ENCODE measurements at regions not wholly inside any gene's neighbourhood (a gene's known extent, or its start where the extent isn't known, plus 50 kb on each side); places are given as distances from the start of the nearest gene placed in this dataset.
"Not testable (repeated sequence)": the region's sequence is repeated elsewhere in the genome, so short reads cannot be mapped to it uniquely, and the experiment has no call there.

DNA sequence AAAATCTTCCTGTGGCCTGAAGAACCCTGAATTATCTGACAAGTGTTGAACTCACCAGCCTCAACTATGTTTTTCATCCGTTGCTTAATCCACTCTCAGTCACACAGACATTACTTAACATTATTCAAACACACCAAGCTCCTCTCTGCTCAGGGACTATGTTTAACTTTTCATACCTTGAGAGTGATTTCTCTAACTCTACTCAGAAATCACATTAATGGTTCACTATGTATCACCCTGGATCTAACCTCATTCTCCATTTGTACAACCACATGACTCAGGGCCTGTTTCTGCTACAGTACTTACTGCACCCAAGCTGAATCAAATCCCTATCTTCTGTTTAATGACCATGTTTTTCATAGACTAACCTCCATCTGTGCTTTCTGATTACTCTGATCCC, 553.7 kb upstream of the PRR20A start:
- no peak for DNase-seq

DNA sequence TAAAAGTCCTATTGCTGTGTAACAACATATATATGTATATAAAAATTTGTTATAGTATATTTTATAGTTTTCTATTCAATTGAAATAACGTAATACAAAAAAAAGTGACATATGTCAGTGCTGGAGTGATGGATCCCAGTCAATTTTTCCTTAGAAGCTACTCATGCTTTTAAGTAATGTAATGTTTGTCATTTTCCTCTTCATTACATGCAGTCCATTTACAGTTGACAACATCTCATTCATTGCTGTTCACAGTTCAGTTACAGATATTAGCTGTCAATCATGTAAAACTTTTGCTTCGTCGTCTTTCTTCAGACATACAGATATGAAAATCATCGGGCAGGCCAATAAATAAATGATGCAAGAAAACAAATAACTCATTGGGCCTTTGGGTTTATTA, 525.1 kb upstream of the PRR20A start:
- DNase-seq, result no peak

DNA sequence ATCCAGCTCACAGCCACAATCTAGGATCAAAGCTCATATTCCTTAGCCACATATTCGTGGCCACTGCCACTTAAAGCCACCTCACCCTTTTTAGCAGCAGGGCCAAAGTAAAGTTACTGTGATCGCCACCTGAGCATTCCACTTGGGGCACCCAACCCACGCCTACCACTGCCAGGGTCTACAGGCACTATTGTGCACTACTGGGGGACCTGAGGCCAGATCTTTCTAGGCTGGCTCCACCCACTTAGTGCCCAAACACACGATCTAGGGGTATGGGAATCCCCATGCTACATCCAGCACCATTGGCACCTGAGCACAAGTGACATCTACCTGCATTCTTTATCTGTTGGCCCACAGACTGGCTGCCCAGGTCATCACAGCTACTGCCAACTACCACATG, 517.9 kb upstream of the PRR20A start:
- DNase-seq, result no peak

DNA sequence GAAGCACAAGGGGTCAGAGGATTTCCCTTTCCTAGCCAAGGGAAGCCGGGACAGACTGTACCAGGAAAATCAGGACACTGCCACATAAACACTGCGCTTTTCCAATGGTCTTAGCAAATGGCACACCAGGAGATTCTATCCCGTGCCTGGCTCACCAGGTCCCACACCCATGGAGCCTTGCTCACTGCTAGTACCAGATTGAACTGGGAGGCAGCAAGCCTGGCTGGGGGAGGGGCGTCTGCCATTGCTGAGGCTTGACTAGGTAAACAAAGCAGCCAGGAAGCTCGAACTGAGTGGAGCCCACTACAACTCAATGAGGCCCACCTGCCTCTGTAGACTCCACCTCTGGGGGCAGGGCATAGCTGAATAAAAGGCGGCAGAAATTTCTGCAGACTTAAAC, 511.8 kb upstream of the PRR20A start:
- not testable (repeated sequence) for DNase-seq

DNA sequence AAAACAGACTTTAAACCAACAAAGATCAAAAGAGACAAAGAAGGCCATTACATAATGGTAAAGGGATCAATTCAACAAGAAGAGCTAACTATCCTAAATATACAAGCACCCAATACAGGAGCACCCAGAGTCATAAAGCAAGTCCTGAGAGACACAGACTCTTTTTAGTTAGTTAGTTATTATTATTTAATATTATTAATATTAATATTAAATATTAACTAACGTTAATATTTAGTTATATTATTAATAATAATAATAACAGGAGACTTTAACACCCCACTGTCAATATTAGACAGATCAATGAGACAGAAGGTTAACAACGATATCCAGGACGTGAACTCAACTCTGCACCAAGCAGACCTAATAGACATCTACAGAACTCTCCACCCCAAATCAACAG, 509.7 kb upstream of the PRR20A start:
- DNase-seq, result not testable (repeated sequence)

DNA sequence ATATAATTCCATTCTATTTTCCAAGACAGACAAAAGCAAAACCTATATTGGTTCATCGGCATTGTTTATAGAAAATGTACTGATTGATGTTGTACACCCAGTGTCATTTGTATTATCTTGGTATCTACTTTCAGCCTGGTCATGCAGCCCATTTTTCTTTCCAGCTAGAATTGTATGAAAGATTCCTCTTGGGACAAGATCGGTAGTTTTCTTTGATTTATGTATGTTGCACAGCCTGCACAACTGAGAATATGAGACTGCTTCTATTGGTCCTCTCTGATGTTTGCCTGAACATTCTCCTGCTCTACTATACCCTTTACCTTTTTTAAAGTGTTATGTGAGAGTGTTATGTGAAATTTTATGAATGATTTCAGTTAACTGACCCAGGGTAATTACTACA, 487.7 kb upstream of the PRR20A start:
- no peak for DNase-seq

DNA sequence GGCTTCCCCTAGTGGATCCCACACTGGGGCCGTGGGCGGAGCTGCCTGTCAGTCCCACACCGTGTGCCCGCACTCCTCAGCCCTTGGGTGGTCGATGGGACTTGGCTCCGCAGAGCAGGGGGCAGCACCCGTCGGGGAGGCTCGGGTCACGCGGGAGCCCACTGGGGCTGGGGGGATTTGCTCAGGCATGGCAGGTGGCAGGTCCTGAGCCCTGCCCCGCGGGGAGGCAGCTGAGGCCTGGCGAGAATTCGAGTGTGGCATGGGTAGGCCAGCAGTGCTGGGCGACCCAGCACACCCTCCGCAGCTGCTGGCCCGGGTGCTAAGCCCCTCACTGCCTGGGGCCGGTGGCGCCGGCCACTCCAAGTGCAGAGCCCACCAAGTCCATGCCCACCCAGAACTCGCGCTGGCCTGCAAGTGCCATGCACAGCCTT, 481.7 kb upstream of the PRR20A start:
- no peak for DNase-seq

DNA sequence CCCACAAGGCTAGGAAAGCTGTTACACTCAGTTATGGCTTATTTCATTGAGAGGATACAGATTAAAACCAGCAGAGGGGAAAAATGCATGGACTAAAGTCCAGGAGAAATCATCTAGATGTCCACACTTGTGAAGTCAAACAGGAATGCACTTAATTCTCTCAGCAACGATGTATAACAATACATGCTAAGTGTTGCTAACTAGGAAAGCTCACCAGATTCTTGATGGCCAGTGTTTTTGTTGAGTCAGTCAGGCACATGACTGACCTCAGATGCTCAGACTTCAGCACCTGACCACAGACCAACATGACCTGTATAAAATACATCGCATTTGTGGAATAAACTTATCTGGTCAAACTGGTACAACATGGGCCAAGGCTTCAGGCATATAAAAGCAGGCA, 470.2 kb upstream of the PRR20A start:
- DNase-seq, result no peak

DNA sequence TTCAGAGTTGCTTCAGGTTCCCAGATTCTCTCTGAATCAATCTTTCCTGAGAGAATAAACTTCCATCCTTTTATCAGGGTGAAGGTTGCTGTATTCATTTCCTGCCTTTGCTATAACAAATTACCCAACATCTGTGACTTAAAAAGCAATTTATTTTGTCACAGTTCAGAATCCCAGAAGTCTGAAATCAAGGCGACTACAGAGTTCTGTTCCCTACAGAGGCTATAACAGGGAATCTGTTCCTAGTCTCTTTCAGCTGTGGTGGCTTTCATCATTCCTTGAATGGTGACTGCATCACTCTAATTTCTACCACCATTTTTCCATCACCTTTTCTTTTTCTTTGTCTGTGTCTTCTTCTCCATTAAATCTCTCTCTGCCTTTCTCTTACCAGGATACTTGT, 459.3 kb upstream of the PRR20A start:
- DNase-seq, result no peak

DNA sequence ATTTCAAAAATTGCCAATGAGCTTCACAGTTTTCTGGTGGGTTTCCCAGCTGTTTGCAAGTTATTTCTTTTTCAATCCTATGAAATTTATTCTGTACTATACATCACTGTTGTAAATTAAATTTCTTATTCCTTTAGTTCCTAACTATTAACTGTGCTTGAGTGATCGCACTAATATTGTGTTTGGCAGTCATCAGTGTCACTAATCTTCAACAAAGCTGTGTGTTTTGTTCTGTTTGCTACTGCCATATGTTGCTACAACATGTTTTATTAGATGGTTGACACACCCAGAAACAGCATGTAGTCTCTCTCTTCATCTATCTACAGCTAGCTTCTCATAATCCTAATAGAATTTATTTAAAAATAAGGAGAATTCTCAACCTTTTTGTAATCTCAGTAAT, 453.6 kb upstream of the PRR20A start:
- DNase-seq, result no peak

DNA sequence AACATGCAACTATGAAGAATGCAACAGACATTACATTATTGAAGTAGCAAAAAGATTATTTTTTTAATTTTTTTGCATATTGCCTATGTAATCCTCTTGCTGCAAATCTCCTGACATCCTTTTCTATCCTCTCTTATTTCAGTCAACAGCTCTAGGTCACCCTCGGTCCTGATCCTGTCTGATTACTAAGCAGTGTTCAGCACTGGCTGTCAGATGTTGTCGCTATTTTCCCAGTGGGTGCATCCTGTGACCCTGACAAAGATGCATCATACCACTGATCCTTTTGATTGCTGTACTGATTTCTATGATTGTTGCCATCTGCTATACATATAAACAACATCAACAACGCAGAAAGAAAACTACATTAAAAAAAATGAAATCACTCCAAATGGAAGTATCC, 443.7 kb upstream of the PRR20A start:
- DNase-seq, result no peak

DNA sequence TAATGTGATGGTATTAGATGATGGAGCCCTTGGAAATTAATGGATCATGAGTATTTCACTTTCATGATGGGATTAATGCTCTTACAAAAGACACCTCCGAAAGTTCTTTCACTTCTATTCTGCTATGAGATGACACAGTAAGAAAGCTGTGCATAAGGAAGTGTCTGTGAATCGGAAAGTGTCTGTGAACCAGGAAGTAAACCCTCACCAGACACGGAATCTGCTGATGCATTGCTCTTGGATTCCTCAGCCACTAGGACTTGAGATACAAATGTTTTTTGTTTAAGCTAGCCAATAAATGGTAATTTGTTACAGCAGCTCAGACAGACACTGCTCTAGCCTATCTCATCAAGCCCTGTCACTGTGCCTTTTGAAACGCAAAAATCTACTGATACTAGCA, 440.4 kb upstream of the PRR20A start:
- DNase-seq, result no peak

DNA sequence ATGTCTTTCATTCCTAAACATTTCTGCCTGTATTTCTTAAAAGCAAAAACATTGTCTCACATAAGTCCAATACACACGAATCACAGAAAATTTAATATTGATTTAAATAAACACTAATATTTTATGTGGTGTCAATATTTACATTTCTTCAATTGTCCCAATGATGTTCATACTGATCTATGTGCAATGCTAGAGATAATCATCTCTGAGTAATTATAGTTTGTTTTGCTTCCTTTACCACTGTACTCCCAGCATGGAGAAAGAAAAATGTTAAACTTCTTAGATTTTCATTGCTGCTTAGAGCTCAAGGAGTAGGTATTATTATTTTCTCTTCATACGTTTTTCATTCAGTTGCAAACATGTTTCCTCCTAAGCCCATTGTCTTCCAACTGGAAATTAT, 434.2 kb upstream of the PRR20A start:
- no peak for DNase-seq

DNA sequence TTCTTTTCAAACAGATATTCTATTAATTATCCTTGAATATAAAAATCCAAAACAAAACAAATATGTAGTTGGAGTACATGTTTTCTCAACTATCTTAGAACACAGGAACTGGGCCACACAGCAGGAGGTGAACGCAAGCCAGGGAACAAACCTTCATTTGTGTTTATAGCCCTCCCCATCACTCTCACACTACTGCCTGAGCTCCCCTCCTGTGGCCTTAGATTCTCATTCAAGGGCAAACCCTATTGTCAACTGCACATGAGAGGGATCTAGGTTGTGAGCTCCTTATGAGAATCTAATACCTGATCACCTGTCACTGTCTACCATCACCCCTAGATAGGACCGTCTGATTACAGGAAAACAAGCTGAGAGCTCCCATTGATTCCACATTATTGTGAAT, 427.1 kb upstream of the PRR20A start:
- no peak for DNase-seq

DNA sequence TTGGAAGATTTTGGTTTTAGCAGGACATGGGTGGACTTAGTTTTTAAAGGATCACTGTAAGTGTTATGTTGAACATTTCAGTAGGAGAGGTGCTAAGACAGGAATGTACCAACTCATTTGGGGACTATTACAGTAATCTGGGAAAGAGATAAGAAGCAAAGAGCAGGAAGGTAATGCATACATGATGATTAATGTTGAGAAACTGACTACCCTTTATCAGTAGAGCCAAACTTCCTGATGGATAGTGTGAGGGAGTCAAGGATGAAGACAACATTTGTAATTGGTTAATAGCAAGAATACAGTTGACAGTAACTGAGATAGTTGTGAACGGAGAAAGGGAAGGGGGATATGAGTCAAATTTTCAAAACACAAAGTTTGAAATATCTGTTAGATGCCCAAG, 421.9 kb upstream of the PRR20A start:
- DNase-seq, result no peak

DNA sequence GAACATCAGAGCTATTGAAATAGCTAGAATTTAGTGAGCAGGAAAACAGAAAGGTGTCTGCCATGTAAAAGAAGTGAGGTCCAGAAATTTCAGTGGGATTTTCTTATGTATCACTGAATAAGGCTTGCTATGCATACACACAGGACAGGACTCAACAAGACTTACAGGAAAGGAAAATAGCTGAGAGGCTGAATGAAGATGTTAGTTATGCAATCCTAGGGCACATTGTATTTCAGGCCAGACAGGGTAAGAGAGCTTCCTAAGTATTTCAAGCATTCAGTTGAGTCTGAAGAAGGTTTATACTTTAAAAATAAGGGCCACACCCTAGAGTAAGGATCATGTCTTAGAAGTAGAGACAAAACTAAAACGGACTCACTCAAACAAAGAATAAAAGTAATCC, 419.9 kb upstream of the PRR20A start:
- DNase-seq, result no peak

DNA sequence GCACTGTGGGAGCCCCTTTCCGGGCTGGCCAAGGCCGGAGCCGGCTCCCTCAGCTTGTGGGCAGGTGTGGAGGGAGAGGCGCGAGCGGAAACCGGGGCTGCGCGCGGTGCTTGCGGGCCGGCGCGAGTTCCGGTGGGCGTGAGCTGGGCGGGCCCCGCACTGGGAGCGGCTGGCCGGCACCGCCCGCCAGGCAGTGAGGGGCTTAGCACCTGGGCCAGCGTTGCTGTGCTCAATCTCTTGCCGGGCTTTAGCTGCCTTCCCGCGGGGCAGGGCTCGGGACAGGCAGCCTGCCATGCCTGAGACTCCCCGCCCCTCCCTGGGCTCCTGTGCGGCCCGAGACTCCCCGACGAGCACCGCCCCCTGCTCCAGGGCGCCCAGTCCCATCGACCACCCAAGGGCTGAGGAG, 405.2 kb upstream of the PRR20A start:
- DNase-seq, result no peak

DNA sequence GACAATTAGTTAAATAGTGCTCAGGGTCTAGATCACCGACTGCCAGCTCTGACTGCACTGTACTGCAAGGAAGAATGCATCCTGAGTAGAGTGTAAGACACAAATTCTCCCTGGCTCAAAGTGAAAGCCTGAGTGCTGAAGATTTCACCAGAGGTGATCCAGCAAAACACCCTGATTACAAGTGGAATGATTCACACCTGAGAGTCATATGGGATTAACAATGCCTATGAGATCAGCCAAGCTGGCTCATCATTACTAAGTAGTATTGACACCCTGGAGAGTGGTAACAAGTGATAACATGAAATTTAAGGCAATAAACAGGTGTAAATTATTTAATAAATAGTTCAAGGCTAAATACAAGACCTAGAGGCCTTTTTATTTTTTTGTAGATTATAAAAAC, 403.8 kb upstream of the PRR20A start:
- no peak for DNase-seq

DNA sequence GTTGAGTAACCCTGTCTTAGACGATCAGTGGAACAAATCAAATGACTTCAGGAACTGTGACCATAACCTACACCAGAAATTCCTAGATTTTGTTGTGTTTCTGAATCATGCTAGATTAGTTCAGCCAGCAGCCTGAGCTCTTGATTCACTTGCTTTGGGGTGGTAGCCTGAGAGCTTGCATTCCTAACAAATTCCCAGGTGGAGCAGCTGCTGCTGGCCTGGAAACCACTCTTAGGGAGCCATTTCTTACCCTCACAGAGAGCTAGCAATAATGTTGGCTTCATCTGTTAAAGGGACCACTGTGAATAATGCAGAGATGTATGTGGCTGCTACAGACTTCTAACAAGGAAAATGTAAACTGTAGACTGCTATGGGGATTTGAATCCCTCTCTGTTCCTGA, 388.1 kb upstream of the PRR20A start:
- DNase-seq, result no peak

DNA sequence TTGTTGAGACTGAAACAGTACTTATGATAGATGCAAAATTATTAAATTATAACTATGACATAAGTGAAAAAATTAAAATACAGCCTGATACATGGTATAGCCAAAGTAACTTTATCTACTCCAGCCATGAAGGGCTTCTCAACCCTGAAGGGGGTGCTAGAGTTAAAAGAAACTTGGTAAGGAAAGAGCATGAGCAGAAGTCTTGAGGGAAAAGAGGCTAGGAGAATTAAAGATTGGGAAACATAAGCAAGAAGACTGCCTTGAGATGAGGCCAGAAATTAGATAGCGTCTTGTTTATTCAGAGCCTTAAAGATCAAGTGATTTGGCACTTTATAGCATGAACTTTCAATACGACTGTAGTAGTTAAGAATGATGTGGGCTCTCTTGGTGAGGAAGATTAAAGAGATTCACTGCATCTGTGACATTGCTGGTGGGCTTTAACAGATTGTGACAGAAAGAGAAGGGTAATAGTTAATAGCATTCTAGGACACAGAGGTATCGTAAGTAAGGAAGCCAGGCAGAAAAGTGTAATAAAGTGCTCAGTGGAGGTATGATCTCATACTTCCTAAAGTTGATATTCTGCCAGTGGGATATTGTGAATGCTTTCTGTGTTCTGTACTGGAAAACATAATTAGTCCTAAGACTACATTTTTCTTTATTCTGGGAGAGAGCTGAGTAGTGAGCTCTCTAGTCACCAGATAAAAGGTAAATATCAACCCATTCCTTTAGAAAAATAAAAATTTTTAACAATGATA, 385.4 kb upstream of the PRR20A start:
- DNase-seq, result no peak

DNA sequence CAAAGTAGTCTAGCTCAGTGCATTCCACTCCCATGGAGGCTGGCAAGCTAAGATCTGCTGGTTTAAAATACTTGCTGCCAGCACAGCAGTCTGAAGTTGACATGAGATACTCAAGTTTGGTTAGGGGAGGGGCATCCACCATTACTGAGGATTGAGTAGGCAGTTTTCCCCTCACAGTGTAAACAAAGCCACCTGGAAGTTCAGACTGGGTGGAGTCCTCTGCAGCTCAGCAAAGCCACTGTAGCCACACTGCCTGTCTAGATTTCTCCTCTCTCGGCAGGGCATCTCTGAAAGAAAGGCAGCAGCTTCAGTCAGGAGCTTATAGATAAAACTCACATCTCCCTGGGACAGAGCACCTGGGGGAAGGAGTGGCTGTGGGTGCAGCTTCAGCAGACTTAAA, 377.4 kb upstream of the PRR20A start:
- DNase-seq, result not testable (repeated sequence)

DNA sequence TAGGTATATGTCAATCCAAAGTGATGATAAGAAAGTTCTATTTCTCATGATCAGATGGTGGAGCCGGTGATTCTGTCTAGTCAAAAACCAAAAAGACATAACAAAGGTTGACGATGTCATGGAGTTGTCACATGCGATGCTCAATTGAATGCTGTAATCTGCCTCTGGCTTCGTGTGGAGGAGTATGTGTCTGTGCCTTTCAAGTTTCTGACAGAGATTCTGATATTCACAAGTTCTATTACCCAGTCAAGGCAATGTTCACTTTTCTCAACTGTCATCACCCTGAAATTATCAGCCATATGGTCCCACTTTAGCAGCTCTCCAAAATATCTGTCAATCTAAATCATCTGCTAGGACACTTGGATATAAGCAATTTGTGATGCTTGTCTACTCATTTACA, 367.6 kb upstream of the PRR20A start:
- DNase-seq, result no peak

DNA sequence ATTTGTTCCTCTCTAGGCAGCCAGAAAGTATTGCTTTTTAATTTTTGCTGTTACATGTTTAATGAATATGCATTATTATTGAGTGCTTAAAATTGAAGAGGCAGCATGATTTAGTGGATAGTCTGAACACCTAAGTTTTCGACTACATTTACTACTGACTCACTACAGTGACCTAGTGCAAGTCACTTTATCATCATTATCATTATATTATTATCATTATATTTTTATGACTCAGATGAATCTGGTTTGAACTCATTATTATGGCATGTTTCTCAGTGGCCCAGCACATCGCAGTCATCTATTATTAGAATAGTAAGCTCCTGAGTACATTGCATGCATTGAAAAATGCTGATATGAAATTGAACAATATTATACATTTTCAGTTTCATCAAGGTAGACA, 351.2 kb upstream of the PRR20A start:
- no peak for DNase-seq

DNA sequence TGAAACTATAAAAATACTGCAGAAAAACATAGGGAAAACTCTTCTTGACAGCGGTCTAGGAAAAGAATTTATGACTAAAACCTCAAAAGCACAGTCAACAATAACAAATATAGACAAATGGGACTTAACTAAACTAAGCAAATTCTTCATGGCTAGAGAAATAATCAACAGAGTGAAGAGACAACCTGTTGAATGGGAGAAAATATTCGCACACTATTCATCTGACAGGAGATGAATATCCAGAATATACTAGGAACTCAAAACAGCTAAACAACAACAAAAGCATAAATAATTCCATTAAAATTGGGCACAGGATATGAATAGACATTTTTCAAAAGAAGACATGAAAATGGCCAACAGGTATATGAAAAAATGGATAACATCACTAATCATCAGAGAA, 303.6 kb upstream of the PRR20A start:
- DNase-seq, result no peak

DNA sequence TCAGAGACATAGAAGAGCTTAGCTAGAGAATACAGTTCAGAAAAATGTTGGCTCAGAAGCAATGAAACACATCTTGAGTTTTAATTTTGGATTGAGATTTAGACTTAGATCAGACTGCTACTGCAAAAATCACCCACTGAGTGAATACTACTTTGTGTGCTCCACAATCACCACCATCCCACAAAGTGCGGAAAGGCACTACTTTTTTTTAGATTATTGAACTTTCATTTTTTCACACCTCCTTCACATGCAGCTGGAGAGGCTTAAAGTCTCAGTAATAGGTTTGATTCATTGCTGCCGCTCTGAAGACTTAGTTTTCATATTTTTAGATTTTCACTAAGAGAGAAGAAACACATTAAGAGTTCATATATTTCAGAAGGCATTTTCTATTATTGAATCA, 289.9 kb upstream of the PRR20A start:
- DNase-seq, result no peak

DNA sequence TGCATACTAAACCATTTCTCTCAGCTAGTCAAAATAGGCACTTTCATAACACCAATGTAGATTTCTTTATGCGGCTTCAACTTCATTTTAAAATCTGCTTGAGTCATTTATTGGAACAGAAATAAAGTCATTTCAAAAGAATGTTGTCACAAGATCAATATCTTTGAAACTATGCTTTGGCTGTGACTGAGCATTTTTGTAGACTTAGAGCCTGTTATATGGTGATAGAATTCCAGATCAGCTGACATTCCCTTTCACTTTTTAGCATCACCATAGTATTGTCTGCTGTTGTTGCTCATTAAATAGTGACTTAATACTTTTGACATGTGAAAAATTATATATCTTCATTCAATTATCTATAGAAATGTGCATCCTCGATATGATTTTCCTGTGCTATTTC, 279.2 kb upstream of the PRR20A start:
- DNase-seq, result no peak

Measured in CD4-positive, alpha-beta T cell treated with Interleukin-12 subunit alpha and Interleukin-12 subunit beta, for 1 hour (primary cell).